ENCODE measurements at regions not wholly inside any gene's neighbourhood (a gene's known extent, or its start where the extent isn't known, plus 50 kb on each side); places are given as distances from the start of the nearest gene placed in this dataset.

DNA sequence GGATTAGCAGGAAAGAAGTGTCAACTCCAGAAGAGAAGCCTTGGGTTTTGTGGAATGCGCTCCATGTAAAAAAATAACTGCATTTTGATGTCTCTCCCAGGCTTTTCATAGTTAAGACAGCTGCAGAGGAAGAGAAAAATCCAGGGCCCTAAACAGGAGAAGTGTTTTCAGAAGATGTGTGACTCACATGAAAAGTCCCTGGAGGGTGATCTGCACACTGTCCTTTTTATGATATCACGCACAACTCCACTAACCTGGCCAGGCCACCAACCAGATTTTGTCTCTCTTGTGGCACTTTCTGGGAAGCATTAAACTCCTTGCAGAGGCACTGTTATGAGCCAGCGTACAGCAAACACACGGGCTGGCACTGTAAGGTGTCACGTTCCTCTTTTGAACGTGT lies 267.3 kb downstream of the FGF9 start:
- Histone ChIP-seq H3K9ac (ENCODE audit: insufficient read depth in 1 of 2, low read depth in 2 of 2, low read length in 2 of 2) (no peak overlapping the region), H3K4me3 (no peak overlapping the region), H3K9me3 (replicated peaks; ENCODE audit: control insufficient read depth, insufficient read depth, low read depth, low read length) (no peaks in the 10 kb centered on the region), H3K9me1 (ENCODE audit: control insufficient read depth, insufficient read depth, low read length) (no peaks in the 10 kb centered on the region), H4K20me1 (replicated peaks; ENCODE audit: control insufficient read depth, insufficient read depth, low read length) (no peaks in the 10 kb centered on the region), H3K27ac (ENCODE audit: extremely low read depth, low read depth, low read length) (no peak overlapping the region), H2AFZ (ENCODE audit: low read depth, low read length) (no peak overlapping the region), H3K4me1 (replicated peaks in 1 of 2; ENCODE audit: control insufficient read depth in 2 of 2, insufficient read depth in 2 of 2, low read length in 2 of 2) (no peaks in the 10 kb centered on the region), H3K4me2 (ENCODE audit: insufficient read depth, low read length) (no peak overlapping the region), H3K36me3 (ENCODE audit: control insufficient read depth, insufficient read depth, low read length) (no peaks in the 10 kb centered on the region), H3K79me2 (ENCODE audit: control insufficient read depth, insufficient read depth, low read length) (no peaks in the 10 kb centered on the region), H3K27me3 (ENCODE audit: control insufficient read depth in 2 of 2, insufficient read depth in 2 of 2, low read length in 2 of 2) (peaks cover 0 to 4% of the 10 kb centered on the region in 2 experiments; a peak in 1 of 5 replicates)
- POLR2A ChIA-PET, result interaction anchor here (0.6 kb wide), 1 partner anchor 16 kb away, joined by 3 read pairs; no protein-coding TSS in a partner anchor
- intact Hi-C loops (cut with micrococcal nuclease), result no loop called here
- 0% methylated on average over 6 of the region's 6 CpGs for WGBS (ENCODE audit: insufficient coverage, low coverage, missing lambda C conversion rate)
- BruUV-seq (replicated peaks), result no TSS peak
- DNase-seq (ENCODE audit: extremely low read depth in 1 of 4, low spot score in 3 of 4) (no peak), FAIRE-seq (no peak), ATAC-seq (no peak)
- CTCF ChIA-PET (ENCODE audit: low intra/inter-chr PET ratio), result no interaction called here
- in situ Hi-C loops (cut with MboI), result no loop called here
- TF ChIP-seq TFAM (CRISPR knock-in tag; conservative IDR thresholded peaks at IDR 0.05) (no peak), TEAD1 (CRISPR knock-in tag; IDR thresholded peaks at IDR 0.05) (no peak), POLR2A (conservative IDR thresholded peaks at IDR 0.05) (no peak)

DNA sequence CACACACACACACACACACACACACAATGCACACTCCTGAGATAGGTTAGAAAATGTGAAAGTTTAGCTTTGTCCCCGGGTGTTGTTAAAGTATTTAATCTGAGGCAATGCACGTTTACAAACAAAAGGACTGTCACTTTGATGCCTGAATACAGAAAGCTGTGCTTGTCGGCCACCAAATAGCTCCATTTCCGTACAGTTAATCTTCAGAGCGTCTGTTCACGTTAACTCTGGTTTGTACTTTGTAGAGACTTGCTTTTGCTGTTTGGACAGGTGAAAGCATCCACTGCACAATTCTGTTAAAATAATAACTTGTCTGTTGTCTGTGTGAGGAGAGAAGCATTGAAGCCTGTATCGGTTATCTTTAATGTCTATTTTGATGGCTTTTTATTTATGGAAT lies 267.8 kb downstream of the FGF9 start:
- ChIA-PET CTCF (ENCODE audit: low intra/inter-chr PET ratio) (no interaction called here), POLR2A (interaction anchor here (0.6 kb wide), 1 partner anchor 16 kb away, joined by 3 read pairs; no protein-coding TSS in a partner anchor)
- no peak overlapping the region for H3K4me3 ChIP-seq
- ATAC-seq, result no peak
- no peaks in the 10 kb centered on the region for H4K20me1 ChIP-seq (replicated peaks; ENCODE audit: control insufficient read depth, insufficient read depth, low read length)
- BruUV-seq (replicated peaks), result no TSS peak
- intact Hi-C loops (cut with micrococcal nuclease), result no loop called here
- no peaks in the 10 kb centered on the region for H3K9me1 ChIP-seq (ENCODE audit: control insufficient read depth, insufficient read depth, low read length)
- FAIRE-seq, result no peak
- 0% methylated on average over 6 of the region's 7 CpGs for WGBS (ENCODE audit: insufficient coverage, low coverage, missing lambda C conversion rate)
- H3K36me3 ChIP-seq (ENCODE audit: control insufficient read depth, insufficient read depth, low read length), result no peaks in the 10 kb centered on the region
- H3K27ac ChIP-seq (ENCODE audit: extremely low read depth, low read depth, low read length), result no peak overlapping the region
- no peak overlapping the region for H3K9ac ChIP-seq (ENCODE audit: insufficient read depth in 1 of 2, low read depth in 2 of 2, low read length in 2 of 2)
- TF ChIP-seq, protein P1, sequence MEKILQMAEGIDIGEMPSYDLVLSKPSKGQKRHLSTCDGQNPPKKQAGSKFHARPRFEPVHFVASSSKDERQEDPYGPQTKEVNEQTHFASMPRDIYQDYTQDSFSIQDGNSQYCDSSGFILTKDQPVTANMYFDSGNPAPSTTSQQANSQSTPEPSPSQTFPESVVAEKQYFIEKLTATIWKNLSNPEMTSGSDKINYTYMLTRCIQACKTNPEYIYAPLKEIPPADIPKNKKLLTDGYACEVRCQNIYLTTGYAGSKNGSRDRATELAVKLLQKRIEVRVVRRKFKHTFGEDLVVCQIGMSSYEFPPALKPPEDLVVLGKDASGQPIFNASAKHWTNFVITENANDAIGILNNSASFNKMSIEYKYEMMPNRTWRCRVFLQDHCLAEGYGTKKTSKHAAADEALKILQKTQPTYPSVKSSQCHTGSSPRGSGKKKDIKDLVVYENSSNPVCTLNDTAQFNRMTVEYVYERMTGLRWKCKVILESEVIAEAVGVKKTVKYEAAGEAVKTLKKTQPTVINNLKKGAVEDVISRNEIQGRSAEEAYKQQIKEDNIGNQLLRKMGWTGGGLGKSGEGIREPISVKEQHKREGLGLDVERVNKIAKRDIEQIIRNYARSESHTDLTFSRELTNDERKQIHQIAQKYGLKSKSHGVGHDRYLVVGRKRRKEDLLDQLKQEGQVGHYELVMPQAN (IDR thresholded peaks at IDR 0.05; ENCODE audit: borderline replicate concordance), result no peak
- TF ChIP-seq JUND (IDR thresholded peaks at IDR 0.05; ENCODE audit: borderline replicate concordance, low read depth, low read length) (no peak), JUND (tag; IDR thresholded peaks at IDR 0.05; ENCODE audit: borderline replicate concordance, low read depth, low read length) (no peak), TCF7 (IDR thresholded peaks at IDR 0.05; ENCODE audit: borderline replicate concordance) (no peak), GATAD2A (IDR thresholded peaks at IDR 0.05) (no peak), ZFP1 (CRISPR knock-in tag; IDR thresholded peaks at IDR 0.05) (no peak)
- no peak overlapping the region for H2AFZ ChIP-seq (ENCODE audit: low read depth, low read length)
- H3K79me2 ChIP-seq (ENCODE audit: control insufficient read depth, insufficient read depth, low read length), result no peaks in the 10 kb centered on the region
- H3K4me2 ChIP-seq (ENCODE audit: insufficient read depth, low read length), result no peak overlapping the region
- H3K4me1 ChIP-seq (replicated peaks in 1 of 2; ENCODE audit: control insufficient read depth in 2 of 2, insufficient read depth in 2 of 2, low read length in 2 of 2), result no peaks in the 10 kb centered on the region
- peaks cover 0 to 4% of the 10 kb centered on the region in 2 experiments; a peak in 1 of 5 replicates for H3K27me3 ChIP-seq (ENCODE audit: control insufficient read depth in 2 of 2, insufficient read depth in 2 of 2, low read length in 2 of 2)
- in situ Hi-C loops (cut with MboI), result no loop called here
- no peak for DNase-seq (ENCODE audit: extremely low read depth in 1 of 4, low spot score in 3 of 4)
- no peaks in the 10 kb centered on the region for H3K9me3 ChIP-seq (replicated peaks; ENCODE audit: control insufficient read depth, insufficient read depth, low read depth, low read length)
